ENCODE measurements at regions not wholly inside any gene's neighbourhood (a gene's known extent, or its start where the extent isn't known, plus 50 kb on each side); places are given as distances from the start of the nearest gene placed in this dataset.
"Not testable (repeated sequence)": the region's sequence is repeated elsewhere in the genome, so short reads cannot be mapped to it uniquely, and the experiment has no call there.

DNA sequence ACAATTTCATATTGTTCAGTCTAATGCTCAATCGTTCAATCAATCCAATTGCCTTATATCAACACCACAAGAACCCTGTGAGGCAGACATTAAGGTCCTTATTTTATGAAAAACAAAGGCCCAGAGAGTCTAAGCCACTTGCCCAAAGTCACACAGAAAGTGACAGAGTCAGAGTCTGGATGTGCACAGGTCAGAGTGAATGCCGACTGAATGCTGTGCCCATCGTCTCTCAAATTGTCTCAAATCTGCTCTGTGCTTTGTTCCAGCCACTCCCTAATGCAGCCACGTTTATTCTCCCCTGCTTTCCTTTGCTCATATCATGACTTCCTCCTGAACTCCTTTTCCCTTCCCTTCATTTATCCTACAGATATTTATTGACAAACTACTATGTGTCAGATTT lies 558.3 kb downstream of the MATN1 start:
- DNase-seq: no peak

DNA sequence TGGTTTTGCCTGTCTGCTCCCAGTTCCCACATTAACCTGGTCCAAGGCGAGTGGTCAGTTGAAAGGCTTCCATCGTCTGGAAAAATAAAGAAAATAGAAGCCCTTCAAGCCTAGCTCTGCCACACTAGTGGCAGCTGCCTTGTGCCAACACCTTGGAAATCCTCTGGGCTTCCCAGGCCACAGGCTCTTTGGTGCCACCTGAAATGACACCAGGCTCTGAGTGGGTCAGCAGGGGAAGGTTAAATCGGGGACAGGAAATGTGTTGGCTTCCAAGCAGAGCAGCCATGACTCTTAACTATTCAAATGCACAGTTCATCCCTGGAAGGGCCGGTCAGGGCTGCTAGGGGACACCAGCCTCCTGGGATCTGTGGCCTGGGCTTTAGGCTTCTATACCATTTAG lies 558.7 kb downstream of the MATN1 start:
- no peak for DNase-seq

- DNase-seq: no peak
These were observed 560.8 kb downstream of the MATN1 start for GRCh38 chr1:30162565-30162964.

GRCh38 chr1:30161953-30162352 lies 561.4 kb downstream of the MATN1 start:
- DNase-seq: no peak

DNA sequence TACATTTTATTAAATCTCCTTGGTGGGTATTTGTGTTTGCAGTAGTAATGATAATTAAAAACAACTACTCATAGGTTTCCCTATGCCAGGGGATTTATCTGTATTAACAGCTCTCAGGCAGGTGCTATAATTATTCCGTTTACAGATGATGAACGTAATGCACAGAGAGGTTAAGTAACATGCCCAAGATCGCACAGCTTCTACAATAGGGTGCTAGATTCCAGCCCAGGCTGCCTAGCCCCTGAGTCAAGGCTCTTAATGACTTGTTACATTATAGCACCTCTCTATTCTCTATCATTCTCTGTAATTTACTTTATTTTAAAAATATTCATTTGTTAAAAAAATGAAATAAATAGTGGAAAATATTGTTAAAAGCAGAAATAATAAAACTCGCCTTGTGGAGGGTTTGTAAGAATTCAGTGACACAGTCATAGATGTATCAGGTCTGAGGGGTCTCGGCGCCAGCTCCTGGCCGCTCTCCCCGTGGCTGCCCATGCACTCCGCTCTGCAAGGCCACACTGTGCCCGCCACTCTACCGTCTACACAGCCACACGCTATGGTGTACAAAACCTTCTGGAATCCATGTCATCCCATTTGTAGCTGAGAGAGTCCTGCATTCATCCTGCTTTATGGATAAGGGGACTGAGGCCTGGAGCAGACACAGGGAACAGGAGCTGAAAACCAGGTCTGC lies 562.2 kb downstream of the MATN1 start:
- no peak for DNase-seq

GRCh38 chr1:30159015-30159414 lies 564.4 kb downstream of the MATN1 start:
- DNase-seq: no peak

GRCh38 chr1:30155698-30156097 lies 567.7 kb downstream of the MATN1 start:
- not testable (repeated sequence) for DNase-seq

DNA sequence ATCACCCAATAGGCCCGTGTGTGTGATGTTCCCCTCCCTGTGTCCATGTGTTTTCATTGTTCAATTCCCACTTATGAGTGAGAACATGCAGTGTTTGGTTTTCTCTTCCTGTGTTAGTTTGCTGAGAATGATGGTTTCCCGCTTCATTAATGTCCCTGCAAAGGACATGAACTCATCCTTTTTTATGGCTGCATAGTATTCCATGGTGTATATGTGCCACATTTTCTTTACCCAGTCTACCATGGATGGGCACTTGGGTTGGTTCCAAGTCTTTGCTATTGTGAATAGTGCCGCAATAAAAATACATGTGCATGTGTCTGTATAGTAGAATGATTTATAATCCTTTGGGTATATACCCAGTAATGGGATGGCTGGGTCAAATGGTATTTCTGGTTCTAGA lies 568.1 kb downstream of the MATN1 start:
- DNase-seq: not testable (repeated sequence)

- no peak for DNase-seq
These were observed 569.5 kb downstream of the MATN1 start for GRCh38 chr1:30153743-30154449.

GRCh38 chr1:30151826-30152225 lies 571.6 kb downstream of the MATN1 start:
- DNase-seq: no peak

DNA sequence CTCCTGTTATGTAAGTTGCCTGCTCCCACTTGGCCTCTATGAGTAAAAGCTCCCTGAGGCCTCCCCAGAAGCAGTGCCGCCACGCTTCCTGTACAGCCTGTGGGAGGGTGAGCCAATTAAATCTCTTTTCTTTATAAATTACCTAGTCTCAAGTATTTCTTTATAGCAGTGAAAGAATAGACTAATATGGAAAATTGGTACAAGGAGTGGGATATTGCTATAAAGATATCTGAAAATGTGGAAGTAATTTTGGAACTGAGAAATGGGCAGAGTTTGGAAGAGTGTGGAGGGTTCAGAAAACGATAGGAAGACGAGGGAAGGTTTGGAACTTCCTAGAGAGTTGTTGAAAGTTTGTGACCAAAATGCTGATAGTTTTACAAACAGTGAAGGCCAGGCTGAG lies 572.3 kb downstream of the MATN1 start:
- DNase-seq: no peak

DNA sequence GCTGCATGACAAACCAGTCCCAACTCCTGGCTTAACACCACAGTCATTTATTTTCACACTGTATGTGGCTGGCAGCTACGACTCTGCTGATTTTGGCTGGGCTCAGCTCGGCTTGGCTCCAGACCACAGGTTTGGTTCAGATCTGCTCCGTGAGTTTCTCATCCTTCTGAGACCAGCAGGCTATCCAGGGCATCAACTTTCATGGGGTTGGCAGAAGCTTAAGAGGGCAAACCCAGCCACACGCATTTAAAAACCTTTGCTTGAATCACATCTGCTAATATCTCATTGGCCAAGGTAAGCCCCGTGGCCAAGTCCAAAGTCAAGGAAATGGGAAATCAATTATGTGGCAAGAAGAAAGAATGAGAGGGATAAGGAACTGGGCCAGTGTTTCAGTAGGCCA lies 574.2 kb downstream of the MATN1 start:
- no peak for DNase-seq

- no peak for DNase-seq
These were observed 574.7 kb downstream of the MATN1 start for GRCh38 chr1:30148676-30149075.

GRCh38 chr1:30147188-30147587 lies 576.2 kb downstream of the MATN1 start:
- no peak for DNase-seq

DNA sequence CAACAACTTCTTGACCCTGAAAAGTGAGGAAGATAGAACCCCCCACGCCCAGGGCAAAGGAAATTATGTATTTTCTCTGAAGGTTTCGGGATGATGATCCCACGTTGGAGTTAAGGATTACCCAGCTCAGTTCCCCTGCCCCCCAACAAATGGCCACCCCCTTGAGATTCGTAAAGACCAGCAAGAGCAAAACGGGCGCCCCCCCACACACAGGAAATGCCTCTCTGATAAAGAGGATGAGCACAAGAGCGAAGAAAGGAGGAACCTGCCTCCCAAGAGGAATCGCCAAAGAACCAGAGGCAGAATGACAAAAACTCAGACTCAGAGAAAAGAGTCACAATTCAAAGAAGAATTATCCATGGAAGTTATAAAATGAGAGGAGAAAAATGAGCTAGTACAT lies 576.9 kb downstream of the MATN1 start:
- DNase-seq: no peak

DNA sequence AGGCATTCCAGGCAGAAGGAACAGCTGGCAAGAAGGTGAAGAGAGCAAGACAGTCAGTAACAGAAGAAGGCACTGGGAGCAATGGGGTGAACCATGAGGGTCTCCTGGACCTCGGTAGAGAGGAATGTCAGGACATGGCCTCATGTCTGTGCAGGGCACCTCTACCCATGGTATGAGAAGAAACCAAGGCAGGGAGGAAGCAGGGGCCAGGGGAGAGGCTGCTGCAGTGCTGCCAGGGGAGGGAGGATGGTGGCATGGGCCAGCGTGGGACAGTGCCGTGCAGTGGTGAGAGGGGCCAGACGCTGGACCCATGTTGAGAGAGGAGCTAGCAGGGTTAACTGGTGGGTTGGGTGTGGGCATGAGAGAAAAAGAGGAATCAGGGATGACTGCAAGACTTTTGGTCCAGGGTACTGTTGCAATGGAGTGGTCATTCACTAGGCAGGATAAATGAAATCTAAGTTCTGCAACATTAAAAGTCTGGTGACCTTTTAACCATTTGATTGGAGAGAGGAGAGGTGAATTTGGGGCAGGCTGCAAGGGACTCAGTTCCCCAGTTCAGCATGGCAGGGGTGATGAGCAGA lies 577.6 kb downstream of the MATN1 start:
- no peak for DNase-seq

GRCh38 chr1:30144831-30145230 lies 578.6 kb downstream of the MATN1 start:
- no peak for DNase-seq

DNA sequence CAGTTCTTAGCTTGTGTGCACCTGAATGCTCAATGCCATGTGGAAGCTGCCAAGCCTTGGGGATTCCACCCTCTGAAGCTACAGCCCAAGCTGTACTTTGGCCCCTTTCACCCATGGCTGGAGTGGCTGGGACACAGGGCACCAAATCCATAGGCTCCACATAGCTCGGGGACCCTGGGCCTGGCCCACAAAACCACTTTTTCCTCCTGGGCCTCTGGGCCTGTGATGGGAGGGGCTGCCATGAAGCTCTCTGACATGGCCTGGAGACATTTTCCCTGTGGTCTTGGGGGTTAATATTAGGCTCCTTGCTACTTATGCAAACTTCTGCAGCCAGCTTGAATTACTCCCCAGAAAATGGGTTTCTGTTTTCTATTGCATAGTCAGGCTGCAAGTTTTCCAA lies 579.9 kb downstream of the MATN1 start:
- DNase-seq: no peak

- DNase-seq: no peak
These were observed 582.8 kb downstream of the MATN1 start for GRCh38 chr1:30140566-30140965.

GRCh38 chr1:30138891-30139290 lies 584.5 kb downstream of the MATN1 start:
- no peak for DNase-seq

- no peak for DNase-seq
These were observed 586.4 kb downstream of the MATN1 start for GRCh38 chr1:30137001-30137400.

DNA sequence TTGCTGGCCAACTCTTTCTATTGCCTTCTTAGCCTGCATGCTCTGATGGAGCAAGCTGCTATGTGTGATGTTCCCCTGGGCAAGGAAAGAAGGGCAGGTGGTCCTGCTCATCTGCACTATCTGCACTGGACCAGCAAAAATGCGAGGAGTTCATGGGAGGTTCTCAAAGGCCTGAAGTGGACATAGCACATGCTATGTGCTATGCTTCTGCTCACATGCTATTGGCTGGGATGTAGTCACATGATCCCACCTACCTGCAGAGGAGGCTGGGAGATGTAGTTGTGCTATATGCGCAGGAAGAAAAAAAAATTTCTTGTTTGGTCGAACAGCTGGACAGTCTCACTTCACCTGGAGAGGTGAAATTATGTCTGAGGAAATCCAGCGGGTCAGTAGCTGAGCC lies 587.7 kb downstream of the MATN1 start:
- no peak for DNase-seq

DNA sequence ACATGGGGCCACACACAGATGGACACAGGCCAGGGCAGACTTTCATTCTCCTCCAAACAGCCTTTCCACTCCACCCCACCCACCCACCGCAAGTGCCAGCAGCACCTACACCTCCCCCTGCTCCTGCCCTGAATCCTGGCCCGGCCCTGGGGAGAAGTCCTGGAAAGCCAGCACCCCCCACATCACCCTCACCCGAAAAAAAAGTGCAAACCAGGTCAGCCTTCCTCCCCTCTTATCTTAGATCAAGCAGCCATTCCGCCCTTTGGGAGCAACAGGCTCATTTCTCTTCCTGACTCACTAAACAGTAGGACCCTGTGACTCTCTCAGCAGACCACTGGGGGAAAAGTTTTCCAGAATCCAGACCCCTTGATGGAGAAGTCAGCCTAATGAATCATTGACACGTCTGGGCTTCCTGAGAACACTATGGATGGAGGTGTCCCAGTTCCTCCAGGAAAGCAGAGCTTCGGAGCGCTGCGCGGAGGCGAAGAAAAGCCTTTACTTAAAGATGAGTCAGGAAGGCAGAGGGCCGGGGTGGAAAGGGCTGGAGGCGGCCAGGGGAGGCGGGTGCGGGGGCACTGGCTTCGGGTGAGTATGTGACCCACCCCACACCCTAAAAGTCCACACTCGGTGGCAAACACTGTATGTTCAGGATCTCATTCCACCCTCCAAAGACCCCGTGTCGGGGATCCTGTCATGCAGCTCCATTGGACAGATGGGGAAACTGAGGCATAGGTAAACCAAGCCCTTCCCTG lies 588.7 kb downstream of the MATN1 start:
- DNase-seq: no peak
